GM12873 (cell line): ENCODE measurements at regions not wholly inside any gene's neighbourhood (a gene's known extent, or its start where the extent isn't known, plus 50 kb on each side); places are given as distances from the start of the nearest gene placed in this dataset.

ENCODE experiments used
- TF ChIP-seq, protein P1 (sequence below): IDR thresholded peaks from 2 replicates; pipeline ENCODE4 v1.5.1; 2012; ENCODE audit warnings: low read depth, mild to moderate bottlenecking, moderate library complexity, low read length, control low read depth; ENCODE audit not compliant: insufficient read depth; ENCODE audit errors: missing control alignments

DNA sequence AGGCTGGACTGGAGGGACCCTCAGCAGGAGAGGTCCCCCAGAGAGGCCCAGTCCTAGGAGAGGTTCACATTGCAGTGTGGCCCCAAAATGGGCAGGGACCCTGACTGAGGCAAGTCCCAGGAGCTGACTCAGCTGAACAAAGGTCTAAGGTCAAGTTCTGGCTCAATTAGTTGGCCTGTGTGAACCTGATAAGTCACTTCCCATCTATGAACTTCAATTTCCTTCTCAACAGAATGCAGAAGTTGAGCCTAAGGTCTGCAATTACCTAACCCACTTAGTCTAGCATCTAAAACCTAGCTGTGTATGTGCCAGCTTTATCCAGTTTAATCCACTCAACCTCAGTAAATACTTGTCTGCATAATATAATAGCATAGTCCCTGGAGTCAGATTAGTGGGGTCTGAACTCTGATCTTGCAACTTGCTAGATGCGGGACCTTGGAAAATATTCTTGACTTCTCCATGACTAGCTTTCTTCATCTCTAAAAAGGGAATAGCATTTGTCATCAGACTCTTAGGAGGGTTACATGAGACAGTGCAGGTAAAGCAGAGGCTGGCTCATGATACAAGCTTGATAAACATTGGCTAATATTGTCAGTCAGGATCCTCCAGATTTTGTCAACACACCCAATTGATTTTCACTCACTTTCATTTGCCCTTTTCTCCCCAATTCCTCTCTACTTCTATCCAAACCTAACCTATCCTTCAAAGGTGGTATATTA lies 465.5 kb downstream of the INSC start:
- TF ChIP-seq, protein P1, sequence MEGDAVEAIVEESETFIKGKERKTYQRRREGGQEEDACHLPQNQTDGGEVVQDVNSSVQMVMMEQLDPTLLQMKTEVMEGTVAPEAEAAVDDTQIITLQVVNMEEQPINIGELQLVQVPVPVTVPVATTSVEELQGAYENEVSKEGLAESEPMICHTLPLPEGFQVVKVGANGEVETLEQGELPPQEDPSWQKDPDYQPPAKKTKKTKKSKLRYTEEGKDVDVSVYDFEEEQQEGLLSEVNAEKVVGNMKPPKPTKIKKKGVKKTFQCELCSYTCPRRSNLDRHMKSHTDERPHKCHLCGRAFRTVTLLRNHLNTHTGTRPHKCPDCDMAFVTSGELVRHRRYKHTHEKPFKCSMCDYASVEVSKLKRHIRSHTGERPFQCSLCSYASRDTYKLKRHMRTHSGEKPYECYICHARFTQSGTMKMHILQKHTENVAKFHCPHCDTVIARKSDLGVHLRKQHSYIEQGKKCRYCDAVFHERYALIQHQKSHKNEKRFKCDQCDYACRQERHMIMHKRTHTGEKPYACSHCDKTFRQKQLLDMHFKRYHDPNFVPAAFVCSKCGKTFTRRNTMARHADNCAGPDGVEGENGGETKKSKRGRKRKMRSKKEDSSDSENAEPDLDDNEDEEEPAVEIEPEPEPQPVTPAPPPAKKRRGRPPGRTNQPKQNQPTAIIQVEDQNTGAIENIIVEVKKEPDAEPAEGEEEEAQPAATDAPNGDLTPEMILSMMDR: no peak

- TF ChIP-seq, protein P1: no peak
These were observed 466.0 kb downstream of the INSC start for GRCh38 chr11:15580775-15581095.

- TF ChIP-seq, protein P1: no peak
These were observed 469.4 kb downstream of the INSC start for GRCh38 chr11:15584158-15584557.

GRCh38 chr11:15585602-15586331 lies 471.0 kb downstream of the INSC start:
- TF ChIP-seq, protein P1: no peak

- TF ChIP-seq, protein P1: no peak
These were observed 472.2 kb downstream of the INSC start for GRCh38 chr11:15586741-15587473.

DNA sequence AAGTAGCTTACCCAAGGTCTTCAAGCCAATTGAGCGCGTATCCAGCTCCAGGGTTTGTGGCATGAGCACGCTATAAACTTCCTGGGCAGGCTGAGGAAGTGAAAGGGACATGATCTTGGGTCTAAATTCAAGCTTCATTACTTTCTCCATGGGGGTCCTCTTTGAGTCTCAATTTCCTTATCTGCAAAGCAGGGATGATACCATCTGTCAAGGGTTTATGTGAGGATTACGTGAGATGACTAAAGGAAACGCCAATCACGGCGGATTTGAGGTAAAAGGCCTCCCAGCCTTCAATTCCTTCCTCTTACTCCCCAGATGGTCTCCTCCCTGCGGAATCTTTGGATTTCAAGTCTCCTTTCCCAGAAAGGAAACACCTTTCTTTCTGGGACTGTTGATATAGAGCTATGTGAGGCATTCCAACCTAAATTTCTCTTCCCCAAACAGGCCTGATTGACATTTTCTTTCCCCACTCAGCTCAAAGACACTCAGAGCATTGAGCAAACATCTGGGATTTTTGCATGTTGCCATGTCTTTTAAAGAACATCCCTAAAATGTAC lies 474.4 kb downstream of the INSC start:
- TF ChIP-seq, protein P1: no peak

DNA sequence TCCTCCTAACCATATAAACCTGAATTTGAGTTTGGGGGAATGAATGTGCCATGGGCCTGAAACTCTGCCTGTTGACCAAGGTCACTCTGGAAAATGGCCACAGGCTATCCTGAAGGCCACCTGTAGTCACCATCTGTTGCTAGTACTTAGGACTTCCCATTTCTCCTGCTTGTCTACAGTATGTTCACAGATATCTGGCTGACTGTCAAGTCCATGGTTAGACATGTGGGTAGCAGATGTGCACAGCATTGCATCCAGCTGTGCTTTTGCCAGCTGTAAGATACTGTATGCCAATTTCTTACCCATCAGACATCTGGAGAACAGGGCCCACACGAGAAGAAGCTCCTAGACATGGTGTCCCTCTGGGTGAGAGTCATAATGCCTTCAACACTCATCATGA lies 475.4 kb downstream of the INSC start:
- TF ChIP-seq, protein P1: no peak
